HCT116 (cell line): ENCODE measurements at regions not wholly inside any gene's neighbourhood (a gene's known extent, or its start where the extent isn't known, plus 50 kb on each side); places are given as distances from the start of the nearest gene placed in this dataset.

Source experiments
- ATAC-seq: fragments of 200-7000 bp; cut with Tn5 transposase; 2 replicates; pipeline ENCODE4 v1.9.1; 2020; ENCODE audit warnings: mild to moderate bottlenecking, moderate library complexity
- BruUV-seq: library from RNA; stranded (reverse); fragments of 400-500 nt; replicated peaks from 2 replicates; lab custom pipeline; 2021; lab: Mats Ljungman, UMichigan
- CTCF ChIA-PET: fragments of 300-600 bp; sonication (Branson Sonifier 250); formaldehyde crosslinking; loops from one replicate; lab custom pipeline; 2021; ENCODE audit warnings: antibody characterized with exemption; lab: Charles Lee
- POLR2A ChIA-PET: fragments of 300-600, 350-600 bp; sonication (Branson Sonifier 250); formaldehyde crosslinking; loops from one replicate; lab custom pipeline; 2021; ENCODE audit warnings: antibody characterized with exemption; lab: Charles Lee
- RAD21 ChIA-PET, 2 experiments: fragments of 300-600 bp; sonication (Branson Sonifier 250); formaldehyde crosslinking; loops; one replicate each; lab custom pipeline; 2023; ENCODE audit warnings: low total read pairs in 2 of 2; ENCODE audit not compliant: uncharacterized antibody in 2 of 2, unreplicated experiment in 2 of 2, low non-redundant PET in 1 of 2; lab: Charles Lee
- DNase-seq: peaks from one replicate; pipeline ENCODE4 v3.0.0-alpha.2; 2010; ENCODE audit warnings: low read depth, low spot score
- H2AFZ ChIP-seq: fragments of 200-600 bp; shearing (Covaris generic), sonication (generic); 2 replicates; pipeline ENCODE4 v1.6.1; 2017; ENCODE audit warnings: low read depth, mixed run types, mixed read lengths, antibody characterized with exemption, low read length; ENCODE audit not compliant: poor library complexity, severe bottlenecking
- H3K27ac ChIP-seq: 2 replicates; pipeline ENCODE4 v1.5.1; 2012; ENCODE audit warnings: low read depth, low read length
- H3K27me3 ChIP-seq: fragments of 200-600 bp; sonication (generic); 2 replicates; pipeline ENCODE4 v1.6.1; 2016; ENCODE audit warnings: mixed run types, low read length, mixed read lengths; ENCODE audit not compliant: insufficient read depth
- H3K36me3 ChIP-seq, 2 experiments: fragments of 200-500 bp in 1 of 2; fragments of 200-600 bp in 1 of 2; sonication (Bioruptor generic) in 1 of 2; sonication (generic) in 1 of 2; 2 replicates each; pipeline versions ENCODE4 v1.5.1 to v1.6.1; 2014 to 2016; ENCODE audit warnings: low read length in 2 of 2, inconsistent platforms in 1 of 2, mixed read lengths in 1 of 2, mixed run types in 1 of 2; ENCODE audit not compliant: insufficient read depth in 2 of 2, control insufficient read depth in 1 of 2
- H3K4me1 ChIP-seq, 2 experiments: fragments of 200-600 bp in 1 of 2; sonication (generic) in 1 of 2; 2 replicates each; pipeline versions ENCODE4 v1.5.1 to v1.6.1; 2012 to 2017; ENCODE audit warnings: low read length in 2 of 2, inconsistent platforms in 1 of 2, mild to moderate bottlenecking in 1 of 2, mixed read lengths in 1 of 2, mixed run types in 1 of 2, moderate library complexity in 1 of 2; ENCODE audit not compliant: insufficient read depth in 2 of 2, control insufficient read depth in 1 of 2
- H3K4me2 ChIP-seq: fragments of 200-600 bp; sonication (generic); 2 replicates; pipeline ENCODE4 v1.6.1; 2017; ENCODE audit warnings: mixed run types, low read length, mixed read lengths
- H3K4me3 ChIP-seq, 2 experiments: fragments of 200-600 bp in 1 of 2; sonication (generic) in 1 of 2; replicated peaks in 1 of 2; 2 replicates each; pipeline ENCODE4 v1.5.1; 2011 to 2016; ENCODE audit warnings: low read length in 2 of 2, control low read depth in 1 of 2, low read depth in 1 of 2, mild to moderate bottlenecking in 1 of 2, mixed read lengths in 1 of 2, mixed run types in 1 of 2
- H3K79me2 ChIP-seq: fragments of 200-600 bp; sonication (generic); 2 replicates; pipeline ENCODE4 v1.6.1; 2017; ENCODE audit warnings: mild to moderate bottlenecking, mixed run types, low read length, moderate library complexity, mixed read lengths; ENCODE audit not compliant: insufficient read depth
- H3K9ac ChIP-seq: fragments of 200-600 bp; sonication (generic); 2 replicates; pipeline ENCODE4 v1.6.1; 2016; ENCODE audit warnings: low read length, mixed read lengths
- H3K9me2 ChIP-seq: fragments of 200-600 bp; sonication (generic), shearing (Covaris generic); 2 replicates; pipeline ENCODE4 v1.6.1; 2017; ENCODE audit warnings: mixed run types, mild to moderate bottlenecking, moderate library complexity; ENCODE audit not compliant: insufficient read depth
- H3K9me3 ChIP-seq, 2 experiments: fragments of 200-500 bp in 1 of 2; fragments of 200-600 bp in 1 of 2; sonication (Bioruptor generic) in 1 of 2; sonication (generic) in 1 of 2; 2 replicates each; pipeline ENCODE4 v1.6.1; 2014 to 2017; ENCODE audit warnings: low read length in 2 of 2, mixed read lengths in 2 of 2, inconsistent platforms in 1 of 2, low read depth in 1 of 2, mild to moderate bottlenecking in 1 of 2, mixed run types in 1 of 2, moderate library complexity in 1 of 2; ENCODE audit not compliant: control insufficient read depth in 1 of 2, insufficient read depth in 1 of 2
- H4K20me1 ChIP-seq: fragments of 200-600 bp; sonication (generic), shearing (Covaris generic); 2 replicates; pipeline ENCODE4 v1.6.1; 2017; ENCODE audit warnings: mixed run types, mild to moderate bottlenecking, moderate library complexity; ENCODE audit not compliant: insufficient read depth
- ATF3 ChIP-seq: IDR thresholded peaks from 2 replicates; pipeline ENCODE4 v1.6.1; 2012
- CBX3 ChIP-seq: IDR thresholded peaks from 2 replicates; pipeline ENCODE4 v1.6.1; 2012; ENCODE audit warnings: low read depth
- CEBPB ChIP-seq: IDR thresholded peaks from 2 replicates; pipeline ENCODE4 v1.6.1; 2012; ENCODE audit warnings: low read depth
- JUND ChIP-seq: IDR thresholded peaks from 2 replicates; pipeline ENCODE4 v1.6.1; 2012
- RAD21 ChIP-seq: IDR thresholded peaks from 2 replicates; pipeline ENCODE4 v1.6.1; 2012; ENCODE audit warnings: low read depth, mild to moderate bottlenecking
- SP1 ChIP-seq: IDR thresholded peaks from 2 replicates; pipeline ENCODE4 v1.6.1; 2012; ENCODE audit warnings: low read depth
- SRF ChIP-seq: IDR thresholded peaks from 2 replicates; pipeline ENCODE4 v1.6.1; 2012; ENCODE audit warnings: low read depth
- ZNF274 ChIP-seq: fragments of 200-500 bp; sonication (Bioruptor generic); IDR thresholded peaks from 2 replicates; pipeline ENCODE4 v1.6.1; 2014; ENCODE audit warnings: mild to moderate bottlenecking, low read depth, low read length, inconsistent platforms
- intact Hi-C: fragments of 100-400 bp; cut with micrococcal nuclease; formaldehyde crosslinking; loops from 2 replicates; pipeline ENCODE4 v1.10.0; 2022

DNA sequence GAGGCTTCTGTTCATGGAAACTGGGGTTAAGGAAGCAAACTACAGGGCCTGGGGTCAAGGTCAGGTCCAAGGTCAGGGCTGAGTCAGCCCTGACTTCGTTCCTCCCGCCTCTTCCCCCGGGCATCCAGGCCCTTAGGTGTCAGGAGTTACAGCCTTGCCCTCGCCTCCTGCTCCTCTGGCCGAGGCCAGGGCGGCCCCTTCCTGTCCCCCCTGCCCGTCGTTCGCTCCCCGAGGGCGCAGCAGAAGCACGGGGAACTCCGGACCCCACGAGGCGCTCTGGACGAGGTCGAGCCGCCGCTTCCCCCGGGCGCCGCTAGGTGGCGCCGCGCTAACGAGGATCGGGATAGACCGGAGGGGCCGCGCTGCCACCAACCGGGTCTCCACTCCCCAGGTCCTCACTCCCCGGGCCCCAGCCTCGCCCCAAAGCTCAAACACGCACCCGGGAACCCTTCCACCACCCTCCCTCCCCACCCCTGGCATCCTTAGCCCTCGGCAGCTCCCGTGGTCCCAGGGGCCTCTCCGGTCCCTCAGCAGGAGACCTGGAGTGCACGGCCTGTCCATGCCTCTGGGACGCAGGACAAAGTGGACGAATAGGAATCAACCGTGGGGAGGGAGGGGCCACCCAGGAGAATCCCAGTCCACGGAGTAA, 59.2 kb upstream of the MYL10 start (continued):
- no peak for TF ChIP-seq JUND
- TF ChIP-seq CBX3, result no peak
- no peak for TF ChIP-seq ATF3

- intact Hi-C loops, result loop anchor here (1.0 to 5.0 kb wide), 4 partner anchors 125 to 583 kb away; no protein-coding TSS in a partner anchor
- no TSS peak for BruUV-seq
- peak overlapping the region; percentile 73 for H3K4me2 ChIP-seq
- no peaks in the 10 kb centered on the region for H3K9me3 ChIP-seq
- H2AFZ ChIP-seq, result peak overlapping the region; percentile 68
- RAD21 ChIA-PET, result interaction anchor here in 1 of 2 experiments (0.5 kb wide), 1 partner anchor 79 kb away, joined by 6 read pairs; no protein-coding TSS in a partner anchor
- no peaks in the 10 kb centered on the region for H3K27me3 ChIP-seq
- H4K20me1 ChIP-seq, result no peaks in the 10 kb centered on the region
- CTCF ChIA-PET, result interaction anchor here (0.5 to 1.7 kb wide), 2 partner anchors 116 to 585 kb away, joined by 3 read pairs; no protein-coding TSS in a partner anchor
- POLR2A ChIA-PET, result no interaction called here
- ATAC-seq (no peak), DNase-seq (no peak)
- no peaks in the 10 kb centered on the region for H3K79me2 ChIP-seq
- H3K9me2 ChIP-seq, result no peaks in the 10 kb centered on the region
- no peak for TF ChIP-seq CEBPB
- no peak for TF ChIP-seq SRF
- no peak for TF ChIP-seq SP1
- no peak for TF ChIP-seq RAD21
- no peak for TF ChIP-seq ZNF274
- no peaks in the 10 kb centered on the region for H3K36me3 ChIP-seq
- H3K4me1 ChIP-seq, result peaks cover 5 to 13% of the 10 kb centered on the region in 2 experiments; a peak in 3 of 4 replicates
- H3K9ac ChIP-seq, result peak overlapping the region; percentile 52
- H3K27ac ChIP-seq, result no peak overlapping the region; the same call in 1 of the 2 replicates
- no peak overlapping the region for H3K4me3 ChIP-seq
Observed at GRCh38 chr7:101688995-101689907, 60.2 kb upstream of the MYL10 start.
